NCI-H1048 (cell line): ENCODE measurements at regions not wholly inside any gene's neighbourhood (a gene's known extent, or its start where the extent isn't known, plus 50 kb on each side); places are given as distances from the start of the nearest gene placed in this dataset.
"Not testable (repeated sequence)": the region's sequence is repeated elsewhere in the genome, so short reads cannot be mapped to it uniquely, and the experiment has no call there.

Source experiments
- DNase-seq: peaks from one replicate; lab custom pipeline; 2025; lab: John Stamatoyannopoulos, UW

DNA sequence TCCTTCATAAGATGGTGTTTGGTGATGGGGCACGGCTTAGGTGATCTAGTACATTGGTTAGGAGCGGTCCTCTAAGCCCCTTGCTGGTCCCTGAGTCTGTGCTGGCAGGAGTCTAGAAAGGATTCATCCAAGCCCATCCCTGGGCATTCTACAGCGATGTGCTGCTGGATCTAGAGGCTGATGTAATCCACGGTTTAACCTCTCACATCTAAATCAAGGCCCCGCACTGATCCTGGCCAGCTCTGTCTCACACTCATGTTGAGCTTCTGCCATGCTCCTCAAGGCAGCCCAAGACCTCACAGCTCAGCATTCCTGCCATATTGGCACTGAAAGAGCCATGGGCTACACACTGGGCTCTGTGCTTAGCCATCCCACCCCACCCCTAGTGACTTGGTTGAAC is 664.8 kb downstream of the STK39 start:
- DNase-seq: no peak

DNA sequence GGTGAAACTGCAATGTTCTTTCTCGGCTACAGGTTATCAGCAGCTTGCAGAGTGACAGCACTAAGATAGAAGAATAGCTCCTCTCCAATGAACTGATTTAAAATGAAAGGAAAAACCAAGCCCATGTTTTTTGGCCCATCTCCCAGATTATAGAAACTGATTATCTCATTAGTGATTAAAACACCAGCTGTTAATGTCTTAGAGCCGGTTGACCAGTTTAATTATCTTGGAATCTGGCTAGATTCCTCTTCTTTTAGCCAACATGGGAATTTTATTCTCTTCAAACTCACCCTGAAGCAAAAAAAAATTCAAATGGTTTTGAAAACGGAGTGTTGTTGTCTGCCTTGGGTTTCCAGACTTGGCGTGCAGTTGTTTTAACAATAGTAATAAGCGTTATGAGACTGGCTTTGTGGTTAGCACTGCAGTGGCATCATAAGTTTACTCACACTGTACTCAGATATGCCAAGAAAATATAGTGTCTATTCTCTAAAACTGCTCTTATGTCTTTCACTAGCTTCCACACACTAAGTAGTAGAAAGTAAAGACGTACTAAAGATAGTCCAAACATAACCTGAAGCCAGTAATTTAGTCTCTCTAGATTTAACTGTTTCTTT is 665.3 kb downstream of the STK39 start:
- DNase-seq: no peak

DNA sequence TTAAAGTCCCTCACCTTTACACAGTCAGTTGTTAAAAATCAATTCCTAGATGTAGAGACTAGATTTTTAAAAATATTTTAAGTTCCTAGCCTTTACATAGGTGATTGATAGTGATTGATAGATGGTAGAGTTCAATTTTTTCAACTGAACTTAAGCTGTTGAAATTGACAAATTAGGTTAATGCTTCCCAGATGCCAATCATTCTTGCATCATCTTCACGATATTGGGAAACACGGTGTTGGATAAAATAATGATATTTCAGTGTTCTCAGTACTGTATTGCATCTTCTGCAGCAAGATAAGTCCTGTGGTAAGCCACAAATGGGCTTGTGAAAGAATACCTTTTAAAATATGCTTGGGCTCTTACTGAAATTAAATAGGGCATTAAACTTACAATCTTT is 667.6 kb downstream of the STK39 start:
- no peak for DNase-seq

DNA sequence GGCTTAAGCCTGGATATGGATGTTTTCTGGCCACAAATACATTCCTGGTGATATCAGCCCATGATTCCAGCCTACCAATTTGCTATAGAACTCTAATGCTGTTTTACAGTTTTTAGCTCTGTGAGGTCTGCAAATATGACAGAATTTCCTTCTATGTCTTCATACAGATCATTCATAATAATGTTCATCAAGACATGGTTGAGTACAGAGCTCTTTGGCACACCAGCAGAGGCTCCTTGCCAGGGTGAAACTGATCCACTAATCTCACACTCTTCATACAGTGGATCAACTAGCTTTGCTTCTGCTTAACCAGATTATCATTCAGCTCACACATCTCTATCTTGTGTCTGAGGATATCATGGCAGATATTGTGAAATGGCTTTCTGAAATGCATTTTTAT is 672.1 kb downstream of the STK39 start:
- no peak for DNase-seq

DNA sequence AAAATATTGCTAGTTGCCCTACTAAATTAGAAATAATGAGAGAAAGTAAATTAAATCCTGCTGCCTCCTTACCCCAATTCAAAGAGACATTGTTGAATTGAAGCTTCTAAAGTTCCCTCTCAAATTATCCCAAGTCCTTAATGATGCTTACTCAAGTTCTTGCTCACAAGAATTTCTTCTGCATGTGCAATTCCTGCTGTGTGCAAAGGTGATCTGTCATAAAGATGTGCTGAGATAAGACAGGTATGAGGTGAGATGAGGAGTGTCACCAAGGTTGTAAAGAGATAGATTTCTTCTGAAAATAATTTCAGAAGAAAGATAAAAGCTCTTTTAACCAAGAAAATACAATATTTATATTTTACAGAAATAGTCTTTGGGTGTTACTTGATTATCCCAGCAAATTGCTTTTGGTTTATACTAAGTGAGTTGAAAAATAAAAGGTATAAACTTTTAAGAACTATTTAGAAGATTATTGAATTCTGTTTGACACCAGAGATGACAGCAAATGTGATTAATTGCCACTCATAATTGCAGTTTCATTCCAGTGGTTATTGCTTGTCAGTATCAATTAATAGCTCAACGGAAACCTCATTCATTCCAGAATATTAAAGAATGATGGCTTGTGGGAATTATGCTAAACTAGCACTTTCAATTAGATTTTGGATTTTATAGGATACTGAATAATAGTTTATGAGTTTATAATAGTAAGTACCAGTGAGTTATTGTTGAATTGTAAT is 674.3 kb downstream of the STK39 start:
- DNase-seq: no peak

DNA sequence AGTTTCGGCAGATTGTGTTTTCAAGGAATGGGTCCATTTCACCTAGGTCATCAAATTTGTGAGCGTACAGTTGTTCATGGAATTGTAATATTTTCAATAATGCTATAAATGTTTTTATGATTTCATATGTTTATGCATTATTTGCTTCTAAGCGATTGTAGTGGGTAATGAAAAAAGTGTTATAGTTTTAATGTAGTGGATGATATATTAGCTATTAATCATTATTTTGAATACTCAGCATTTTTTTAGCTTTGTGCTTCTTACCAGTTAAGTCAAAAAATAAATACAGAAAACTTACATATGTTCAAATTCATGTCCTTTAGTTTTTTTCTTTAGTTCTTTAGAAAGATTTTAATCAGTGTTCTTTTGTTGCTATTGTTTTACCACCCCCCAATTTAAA is 677.0 kb downstream of the STK39 start:
- no peak for DNase-seq

DNA sequence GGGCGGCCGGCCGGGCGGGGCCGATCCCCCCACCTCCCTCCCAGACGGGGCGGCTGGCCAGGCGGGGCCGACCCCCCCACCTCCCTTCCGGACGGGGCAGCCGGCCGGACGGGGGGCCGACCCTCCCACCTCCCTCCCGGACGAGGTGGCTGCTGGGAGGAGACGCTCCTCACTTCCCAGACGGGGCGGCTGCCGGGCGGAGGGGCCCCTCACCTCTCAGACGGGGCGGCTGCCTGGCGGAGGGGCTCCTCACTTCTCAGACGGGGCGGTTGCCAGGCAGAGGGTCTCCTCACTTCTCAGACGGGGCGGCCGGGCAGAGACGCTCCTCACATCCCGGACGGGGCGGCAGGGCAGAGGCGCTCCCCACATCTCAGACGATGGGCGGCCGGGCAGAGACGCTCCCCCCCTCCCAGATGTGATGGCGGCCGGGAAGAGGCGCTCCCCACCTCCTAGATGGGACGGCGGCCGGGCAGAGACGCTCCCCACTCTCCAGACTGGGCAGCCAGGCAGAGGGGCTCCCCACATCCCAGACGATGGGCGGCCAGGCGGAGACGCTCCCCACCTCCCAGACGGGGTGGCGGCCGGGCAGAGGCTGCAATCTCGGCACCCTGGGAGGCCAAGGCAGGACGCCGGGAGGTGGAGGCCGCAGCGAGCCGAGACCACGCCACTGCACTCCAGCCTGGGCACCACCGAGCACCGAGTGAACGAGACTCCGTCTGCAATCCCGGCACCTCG is 675.8 kb downstream of the XIRP2 start:
- DNase-seq: not testable (repeated sequence)

DNA sequence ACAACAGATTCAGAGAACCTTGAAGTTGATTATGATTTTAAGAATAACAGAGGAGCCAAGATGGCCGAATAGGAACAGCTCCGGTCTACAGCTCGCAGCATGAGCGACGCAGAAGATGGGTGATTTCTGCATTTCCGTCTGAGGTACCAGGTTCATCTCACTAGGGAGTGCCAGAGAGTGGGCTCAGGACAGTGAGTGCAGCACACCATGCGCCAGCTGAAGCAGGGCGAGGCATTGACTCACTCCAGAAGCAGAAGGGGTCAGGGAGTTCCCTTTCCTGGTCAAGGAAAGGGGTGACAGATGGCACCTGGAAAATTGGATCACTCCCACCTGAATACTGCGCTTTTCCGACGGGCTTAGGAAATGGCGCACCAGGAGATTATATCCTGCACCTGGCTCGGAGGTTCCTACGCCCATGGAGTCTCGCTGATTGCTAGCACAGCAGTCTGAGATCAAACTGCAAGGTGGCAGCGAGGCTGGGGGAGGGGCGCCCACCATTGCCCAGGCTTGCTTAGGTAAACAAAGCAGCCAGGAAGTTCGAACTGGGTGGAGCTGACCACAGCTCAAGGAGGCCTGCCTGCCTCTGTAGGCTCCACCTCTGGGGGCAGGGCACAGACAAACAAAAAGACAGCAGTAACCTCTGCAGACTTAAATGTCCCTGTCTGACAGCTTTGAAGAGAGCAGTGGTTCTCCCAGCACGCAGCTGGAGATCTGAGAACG is 670.2 kb downstream of the XIRP2 start:
- DNase-seq: not testable (repeated sequence)

DNA sequence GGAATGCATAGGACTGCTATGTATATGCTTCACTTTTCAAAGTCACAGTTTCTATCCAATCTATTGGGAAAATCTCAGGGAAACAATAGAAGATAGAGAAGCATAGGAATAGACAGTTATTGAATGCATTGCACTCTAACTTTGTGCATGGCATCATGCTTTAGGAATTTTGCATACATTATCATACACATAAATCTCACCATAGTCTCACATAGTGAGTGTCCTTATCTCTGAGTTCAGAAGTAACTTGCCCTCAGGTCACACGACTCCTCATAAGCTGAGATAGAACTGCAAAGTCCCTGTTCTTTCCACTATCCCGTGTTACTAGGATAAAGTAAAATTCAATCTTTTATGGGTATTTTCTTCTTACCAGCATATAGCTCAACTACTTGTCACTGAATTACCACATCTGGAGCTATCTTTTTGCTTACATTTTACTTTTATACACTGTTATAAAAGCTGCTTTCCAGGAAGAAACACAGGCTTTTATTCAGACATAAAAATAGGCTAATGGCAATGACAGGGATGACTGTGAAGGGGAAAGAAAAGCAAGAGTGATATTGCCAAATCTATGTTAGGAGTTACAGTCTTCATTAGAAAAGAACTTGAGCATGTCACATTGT is 666.9 kb downstream of the XIRP2 start:
- DNase-seq: no peak

DNA sequence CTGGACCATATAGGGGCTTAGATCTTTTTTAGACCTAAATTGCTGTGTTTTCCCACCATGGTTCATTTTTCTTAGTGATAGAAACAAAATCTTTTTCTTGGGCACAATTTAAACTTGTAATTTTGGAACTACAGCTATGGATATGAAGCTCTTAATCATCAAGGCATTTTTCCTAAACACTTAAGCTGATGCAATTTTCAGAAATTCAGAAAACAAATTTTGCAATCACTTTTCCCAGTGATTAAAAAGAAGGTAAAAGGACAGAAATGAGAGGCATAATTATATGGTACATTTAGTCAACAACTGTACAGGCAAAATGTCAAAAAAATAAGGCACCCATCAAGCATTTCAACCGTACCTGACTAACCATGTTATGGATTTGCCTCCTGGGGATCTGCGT is 665.4 kb downstream of the XIRP2 start:
- no peak for DNase-seq

DNA sequence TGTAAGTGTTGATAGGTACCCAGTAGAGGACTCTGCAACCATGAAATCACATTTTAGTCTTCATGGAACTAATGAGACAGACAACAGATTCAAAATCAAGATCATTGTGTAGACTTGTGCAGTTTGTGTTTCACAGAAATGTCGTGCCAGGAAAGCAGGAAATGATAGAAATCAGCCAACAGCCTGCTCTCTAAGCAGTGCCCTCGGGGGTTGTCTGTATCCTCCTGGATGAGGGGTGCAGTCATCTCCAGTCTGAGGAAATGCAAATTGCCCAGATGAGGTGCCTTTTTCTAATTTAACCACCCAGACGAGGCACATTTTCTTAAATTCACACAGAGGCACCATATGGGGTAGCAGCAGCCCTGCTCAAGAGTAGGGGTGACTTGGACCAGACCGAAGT is 663.1 kb downstream of the XIRP2 start:
- no peak for DNase-seq

DNA sequence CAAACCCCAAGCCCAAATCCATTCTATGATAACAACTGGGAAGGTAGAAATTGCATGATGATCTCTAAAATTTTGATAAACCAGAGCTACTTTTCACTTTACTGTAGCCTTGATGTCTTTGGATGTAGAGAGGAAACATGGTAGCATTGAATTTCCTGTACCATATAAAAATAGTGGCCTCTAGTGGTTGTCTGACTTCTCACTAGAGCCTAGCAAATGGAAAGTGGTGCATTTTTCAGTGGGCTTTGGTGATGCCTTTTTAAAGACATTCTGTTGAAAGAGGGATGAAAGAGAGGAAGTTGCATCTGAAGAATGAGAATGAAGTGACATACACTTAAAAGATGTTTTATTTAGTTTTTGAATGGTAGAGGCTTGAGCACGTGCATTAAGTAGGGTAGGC is 662.2 kb downstream of the XIRP2 start:
- DNase-seq: no peak

DNA sequence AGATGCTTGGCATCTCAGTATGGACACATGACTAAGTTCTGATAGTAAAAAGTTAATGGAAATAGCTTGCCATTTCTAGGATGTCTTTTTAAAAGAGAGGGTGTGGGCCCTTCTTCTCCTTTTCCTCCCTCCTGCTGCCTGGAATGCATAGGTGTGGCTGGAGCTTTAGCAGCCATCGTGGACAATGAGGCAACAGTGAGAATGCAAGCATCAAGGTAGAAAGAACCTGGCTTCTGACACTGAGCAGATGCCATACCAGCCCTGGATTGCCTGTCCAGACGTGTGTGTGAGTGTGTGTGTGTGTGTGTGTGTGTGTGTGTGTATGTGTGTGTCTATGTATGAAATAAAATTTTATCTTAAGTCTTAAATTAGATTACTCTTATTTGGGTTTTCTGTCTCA is 660.1 kb downstream of the XIRP2 start:
- no peak for DNase-seq

DNA sequence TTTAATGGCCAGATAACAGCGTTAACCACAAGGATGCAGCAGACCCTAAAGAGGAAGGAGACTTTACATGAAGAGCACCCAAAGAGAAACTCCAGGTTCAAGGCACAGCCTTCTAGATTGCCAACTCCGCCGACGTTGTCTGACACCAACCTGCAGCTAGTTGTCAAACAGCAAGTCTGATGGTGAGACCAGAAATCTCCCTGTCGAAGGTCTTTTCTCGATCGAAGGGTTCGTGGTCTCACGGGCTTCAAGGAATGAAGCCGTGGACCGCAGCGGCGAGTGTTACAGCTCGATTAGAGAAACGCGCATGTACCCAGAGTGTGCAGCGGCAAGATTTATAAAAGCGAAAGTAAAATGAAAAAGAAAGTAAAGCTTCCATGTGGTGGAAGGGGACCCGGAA is 656.3 kb downstream of the XIRP2 start:
- DNase-seq: no peak

DNA sequence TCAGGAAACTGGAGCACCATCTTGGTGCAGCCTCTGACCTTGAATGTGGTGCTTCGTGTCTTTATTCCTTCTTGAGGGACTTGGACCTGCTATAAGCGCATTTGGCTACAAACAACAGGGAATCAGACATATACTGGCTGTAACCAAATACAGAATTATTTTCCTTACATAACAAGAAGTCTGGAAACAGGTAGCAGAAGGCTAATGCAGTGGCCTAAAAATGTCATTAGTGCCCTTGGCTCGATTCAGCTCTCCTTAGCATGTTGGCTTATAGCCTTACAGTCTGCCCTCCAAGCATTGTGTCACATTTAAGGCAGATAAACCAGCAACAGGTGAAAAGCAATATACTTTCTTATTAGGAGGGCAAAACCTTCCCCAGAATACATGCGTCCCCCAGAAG is 655.4 kb downstream of the XIRP2 start:
- no peak for DNase-seq

DNA sequence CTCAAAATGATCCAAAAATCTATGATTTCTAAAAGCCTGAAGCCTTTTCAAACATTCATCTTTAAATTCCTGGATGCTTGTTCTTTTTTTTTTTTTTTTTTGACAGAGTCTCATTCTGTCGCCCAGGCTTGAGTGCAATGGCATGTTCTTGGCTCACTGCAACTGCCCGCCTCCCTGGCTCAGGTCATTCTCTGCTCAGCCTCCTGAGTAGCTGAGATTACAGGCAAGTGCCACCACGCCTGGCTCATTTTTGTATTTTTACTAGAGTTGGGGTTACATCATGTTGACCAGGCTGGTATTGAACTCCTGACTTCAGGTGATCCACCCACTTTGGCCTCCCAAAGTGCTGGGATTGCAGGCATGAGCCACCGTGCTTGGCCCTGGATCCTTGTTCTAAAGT is 649.5 kb downstream of the XIRP2 start:
- DNase-seq: no peak

DNA sequence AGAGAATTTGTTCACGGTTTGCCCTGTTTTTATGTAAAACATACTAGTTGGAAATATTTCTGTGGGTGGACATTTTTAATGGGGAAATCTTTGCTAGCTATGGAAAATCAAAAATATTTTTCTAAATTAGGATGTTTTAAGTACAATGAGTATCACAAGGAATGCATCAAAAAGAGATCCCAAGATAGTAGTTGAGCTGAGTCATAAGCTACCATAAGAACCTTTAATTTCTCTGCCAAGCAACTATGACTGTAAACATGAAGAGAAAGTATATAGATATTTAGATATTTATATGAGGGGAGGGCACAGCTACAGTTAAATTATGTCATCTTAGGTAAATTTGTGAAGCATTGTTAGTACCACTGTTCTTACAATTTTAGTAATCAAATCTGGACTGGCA is 646.2 kb downstream of the XIRP2 start:
- DNase-seq: no peak

DNA sequence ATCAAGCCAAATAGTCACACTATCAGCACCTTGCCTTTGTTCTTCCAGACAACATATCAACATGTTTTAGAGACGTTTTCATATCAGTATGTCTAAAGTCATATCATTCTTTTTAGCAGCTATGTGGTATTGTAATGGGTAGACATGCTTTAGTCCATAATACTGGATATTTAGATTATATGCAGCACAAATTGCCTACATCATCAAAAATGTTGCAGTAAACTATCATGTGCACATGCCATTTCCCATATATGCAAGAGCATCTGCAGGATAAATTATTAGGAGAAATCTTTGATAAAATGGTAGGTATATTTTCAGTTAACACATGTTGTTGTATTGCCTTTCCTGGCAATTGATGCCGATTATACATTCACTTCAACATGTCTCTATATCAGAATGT is 636.5 kb downstream of the XIRP2 start:
- no peak for DNase-seq

DNA sequence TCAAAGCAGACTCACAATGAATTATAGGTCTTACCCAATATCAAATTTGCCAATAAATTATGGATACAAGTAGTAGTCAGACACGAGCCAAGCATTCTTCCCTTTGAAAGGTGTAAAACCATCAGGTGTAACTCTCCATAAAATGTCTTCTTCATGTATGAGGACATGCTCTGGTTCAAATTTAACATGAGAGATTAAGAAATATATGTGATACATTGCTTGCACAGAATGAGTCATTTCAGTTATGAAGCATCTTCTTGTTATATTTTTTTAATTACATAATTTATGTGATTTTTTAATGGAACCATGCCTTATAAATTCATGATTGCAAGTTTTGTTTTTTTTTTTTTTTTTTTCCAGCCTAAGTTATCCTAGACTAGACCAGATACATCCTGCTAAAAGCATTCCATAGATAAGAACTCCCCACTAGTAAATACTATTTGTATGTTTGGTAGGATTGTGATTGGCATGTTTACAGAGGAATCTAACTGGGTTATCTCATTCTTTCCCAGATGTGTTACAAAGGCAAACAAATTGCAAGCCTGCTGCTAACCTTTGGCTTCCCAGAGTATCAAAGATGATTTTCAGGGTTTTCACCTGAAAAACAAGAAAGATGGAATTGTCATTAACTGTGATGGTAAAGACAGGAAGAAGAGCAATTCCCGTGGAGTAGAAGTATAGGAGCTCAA is 621.9 kb downstream of the XIRP2 start:
- no peak for DNase-seq

DNA sequence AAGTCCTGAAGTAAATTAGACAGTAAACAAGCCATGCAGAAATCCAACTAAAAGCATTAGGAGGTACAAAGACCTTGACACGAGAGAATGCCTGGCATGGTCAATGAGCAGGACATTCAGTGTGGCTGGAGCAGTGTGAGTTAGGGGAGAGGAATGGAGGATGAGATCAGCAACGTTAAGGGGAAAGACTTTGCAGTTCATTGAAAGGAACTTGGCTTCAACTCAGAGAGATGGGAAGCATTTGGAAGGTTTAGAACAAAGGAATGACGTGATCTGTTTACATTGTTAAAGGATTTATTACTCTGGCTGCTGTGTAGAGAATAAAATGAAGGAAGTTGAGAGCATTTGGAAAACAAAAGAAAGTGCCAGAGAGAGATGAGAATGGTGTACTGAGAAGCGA is 621.3 kb downstream of the XIRP2 start:
- no peak for DNase-seq

DNA sequence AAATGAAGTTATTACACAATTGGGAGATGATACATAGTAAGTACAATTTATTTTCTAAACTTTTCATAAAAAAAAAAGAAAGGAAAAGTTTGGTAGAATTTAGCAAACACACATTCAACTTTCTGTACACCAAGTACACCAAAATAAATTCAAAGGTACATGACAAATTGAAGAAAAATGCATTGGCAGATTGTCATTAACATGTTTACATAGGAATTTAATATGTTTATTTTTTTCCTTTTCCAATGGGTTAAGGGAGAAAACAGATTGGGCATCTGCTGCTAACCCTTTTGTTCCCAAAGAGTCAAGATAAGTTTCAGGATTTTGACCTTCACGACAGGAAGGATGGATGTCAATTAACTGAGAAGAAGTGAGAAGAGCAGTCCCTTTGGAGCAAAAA is 620.4 kb downstream of the XIRP2 start:
- no peak for DNase-seq

DNA sequence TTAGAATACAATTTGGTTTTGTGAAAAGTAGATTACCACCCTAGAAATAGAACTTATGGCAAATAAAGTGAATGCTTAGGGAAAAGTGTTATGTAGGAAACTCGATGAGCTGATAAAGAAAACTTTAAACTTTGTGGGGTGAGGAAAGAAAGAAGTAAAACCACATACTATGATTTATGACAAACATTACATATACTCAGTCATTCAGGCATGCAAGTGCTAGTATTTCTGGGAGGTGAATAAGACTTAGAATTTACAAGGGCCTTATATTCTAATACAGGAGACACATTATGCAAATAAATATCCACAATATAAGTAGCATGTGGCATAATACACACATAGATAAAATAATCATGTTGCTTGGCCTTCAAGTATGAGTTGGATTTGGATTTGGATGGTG is 618.1 kb downstream of the XIRP2 start:
- no peak for DNase-seq
